ENCODE measurements at regions not wholly inside any gene's neighbourhood (a gene's known extent, or its start where the extent isn't known, plus 50 kb on each side); places are given as distances from the start of the nearest gene placed in this dataset.
"Not testable (repeated sequence)": the region's sequence is repeated elsewhere in the genome, so short reads cannot be mapped to it uniquely, and the experiment has no call there.

GRCh38 chr5:24222876-24223275 lies 421.9 kb downstream of the CDH10 start:
- Histone ChIP-seq H3K4me3 (ENCODE audit: low read depth, low read length, poor library complexity, severe bottlenecking) (no peak overlapping the region), H3K79me2 (ENCODE audit: insufficient read depth, low read depth, low read length) (no peaks in the 10 kb centered on the region), H2AFZ (ENCODE audit: low read length) (no peak overlapping the region), H3K4me1 (ENCODE audit: insufficient read depth, low read length, poor library complexity, severe bottlenecking) (no peaks in the 10 kb centered on the region), H3K9me3 (ENCODE audit: low read length) (no peaks in the 10 kb centered on the region; the same call in 1 of the 2 replicates), H3K4me2 (ENCODE audit: low read length) (no peak overlapping the region), H3K36me3 (ENCODE audit: insufficient read depth, low read length) (no peaks in the 10 kb centered on the region), H3K9me2 (ENCODE audit: insufficient read depth, low read length) (no peaks in the 10 kb centered on the region), H4K20me1 (ENCODE audit: insufficient read depth, low read length) (no peaks in the 10 kb centered on the region), H3K27ac (ENCODE audit: low read depth, low read length, poor library complexity, severe bottlenecking) (no peak overlapping the region)
- intact Hi-C loops (cut with micrococcal nuclease; ENCODE audit: unreplicated experiment): no loop called here
- DNase-seq (ENCODE audit: low spot score): no peak
- no TSS peak for BruUV-seq (replicated peaks)
- ChIA-PET CTCF (ENCODE audit: unreplicated experiment) (no interaction called here), POLR2A (no interaction called here)
- TF ChIP-seq CTCF (conservative IDR thresholded peaks at IDR 0.05; ENCODE audit: low read length) (no peak), EZH2phosphoT487 (IDR thresholded peaks at IDR 0.05; ENCODE audit: borderline replicate concordance, low read depth, low read length) (no peak)

- H3K27ac ChIP-seq (ENCODE audit: low read depth, low read length, poor library complexity, severe bottlenecking): no peak overlapping the region
- H3K36me3 ChIP-seq (ENCODE audit: insufficient read depth, low read length): no peaks in the 10 kb centered on the region
- H3K4me3 ChIP-seq (ENCODE audit: low read depth, low read length, poor library complexity, severe bottlenecking): no peak overlapping the region
- BruUV-seq (replicated peaks): no TSS peak
- intact Hi-C loops (cut with micrococcal nuclease; ENCODE audit: unreplicated experiment): no loop called here
- no peaks in the 10 kb centered on the region; the same call in 1 of the 2 replicates for H3K9me3 ChIP-seq (ENCODE audit: low read length)
- H3K9me2 ChIP-seq (ENCODE audit: insufficient read depth, low read length): no peaks in the 10 kb centered on the region
- CTCF ChIA-PET (ENCODE audit: unreplicated experiment): no interaction called here
- no peak for TF ChIP-seq EZH2phosphoT487 (IDR thresholded peaks at IDR 0.05; ENCODE audit: borderline replicate concordance, low read depth, low read length)
- TF ChIP-seq CTCF (conservative IDR thresholded peaks at IDR 0.05; ENCODE audit: low read length): no peak
- no peaks in the 10 kb centered on the region for H4K20me1 ChIP-seq (ENCODE audit: insufficient read depth, low read length)
- H3K4me2 ChIP-seq (ENCODE audit: low read length): no peak overlapping the region
- POLR2A ChIA-PET: no interaction called here
- no peak for DNase-seq (ENCODE audit: low spot score)
- H2AFZ ChIP-seq (ENCODE audit: low read length): no peak overlapping the region
- H3K4me1 ChIP-seq (ENCODE audit: insufficient read depth, low read length, poor library complexity, severe bottlenecking): no peaks in the 10 kb centered on the region
- H3K79me2 ChIP-seq (ENCODE audit: insufficient read depth, low read depth, low read length): no peaks in the 10 kb centered on the region
Observed at GRCh38 chr5:24225051-24225450, 419.7 kb downstream of the CDH10 start.

- Histone ChIP-seq H3K27ac (ENCODE audit: low read depth, low read length, poor library complexity, severe bottlenecking) (no peak overlapping the region), H3K4me1 (ENCODE audit: insufficient read depth, low read length, poor library complexity, severe bottlenecking) (no peaks in the 10 kb centered on the region), H3K4me2 (ENCODE audit: low read length) (no peak overlapping the region), H4K20me1 (ENCODE audit: insufficient read depth, low read length) (no peaks in the 10 kb centered on the region), H3K79me2 (ENCODE audit: insufficient read depth, low read depth, low read length) (no peaks in the 10 kb centered on the region), H3K9me3 (ENCODE audit: low read length) (no peaks in the 10 kb centered on the region; the same call in 1 of the 2 replicates), H3K9me2 (ENCODE audit: insufficient read depth, low read length) (no peaks in the 10 kb centered on the region), H3K4me3 (ENCODE audit: low read depth, low read length, poor library complexity, severe bottlenecking) (no peak overlapping the region), H2AFZ (ENCODE audit: low read length) (no peak overlapping the region), H3K36me3 (ENCODE audit: insufficient read depth, low read length) (no peaks in the 10 kb centered on the region)
- no peak for TF ChIP-seq EZH2phosphoT487 (IDR thresholded peaks at IDR 0.05; ENCODE audit: borderline replicate concordance, low read depth, low read length)
- no peak for TF ChIP-seq CTCF (conservative IDR thresholded peaks at IDR 0.05; ENCODE audit: low read length)
- BruUV-seq (replicated peaks): no TSS peak
- intact Hi-C loops (cut with micrococcal nuclease; ENCODE audit: unreplicated experiment): no loop called here
- ChIA-PET POLR2A (no interaction called here), CTCF (ENCODE audit: unreplicated experiment) (no interaction called here)
- DNase-seq (ENCODE audit: low spot score): no peak
Observed at GRCh38 chr5:24226479-24226878, 418.3 kb downstream of the CDH10 start.

- H2AFZ ChIP-seq (ENCODE audit: low read length); H3K4me3 ChIP-seq (ENCODE audit: low read depth, low read length, poor library complexity, severe bottlenecking); DNase-seq (ENCODE audit: low spot score); intact Hi-C loops (cut with micrococcal nuclease; ENCODE audit: unreplicated experiment); H3K4me1 ChIP-seq (ENCODE audit: insufficient read depth, low read length, poor library complexity, severe bottlenecking); H4K20me1 ChIP-seq (ENCODE audit: insufficient read depth, low read length); POLR2A ChIA-PET; H3K27ac ChIP-seq (ENCODE audit: low read depth, low read length, poor library complexity, severe bottlenecking); CTCF ChIA-PET (ENCODE audit: unreplicated experiment); H3K9me3 ChIP-seq (ENCODE audit: low read length); H3K79me2 ChIP-seq (ENCODE audit: insufficient read depth, low read depth, low read length); H3K36me3 ChIP-seq (ENCODE audit: insufficient read depth, low read length); H3K9me2 ChIP-seq (ENCODE audit: insufficient read depth, low read length); H3K4me2 ChIP-seq (ENCODE audit: low read length); BruUV-seq (replicated peaks): not testable (repeated sequence)
Observed at GRCh38 chr5:24227881-24228280, 416.9 kb downstream of the CDH10 start.

All from OCI-LY7 (cell line).